Astrocyte (in vitro differentiated cells and primary cell): ENCODE measurements at regions not wholly inside any gene's neighbourhood (a gene's known extent, or its start where the extent isn't known, plus 50 kb on each side); places are given as distances from the start of the nearest gene placed in this dataset.

Source experiments
- CTCF ChIP-seq: IDR thresholded peaks from 2 replicates; pipeline ENCODE4 v1.5.1; 2011; ENCODE audit warnings: low read depth, mild to moderate bottlenecking, inconsistent platforms, low read length, moderate library complexity; ENCODE audit not compliant: insufficient read depth
- EZH2 ChIP-seq: IDR thresholded peaks from 2 replicates; pipeline ENCODE4 v1.6.1; 2012; ENCODE audit warnings: mild to moderate bottlenecking, low read length, inconsistent platforms; ENCODE audit not compliant: insufficient read depth

- TF ChIP-seq CTCF (no peak), EZH2 (no peak)
These were observed 132.8 kb upstream of the SATB2 start for GRCh38 chr2:199590321-199591203.
